GM18507 (cell line): ENCODE measurements at regions not wholly inside any gene's neighbourhood (a gene's known extent, or its start where the extent isn't known, plus 50 kb on each side); places are given as distances from the start of the nearest gene placed in this dataset.

Experiments used
- DNase-seq: peaks from one replicate; pipeline ENCODE4 v3.0.0; 2011; ENCODE audit warnings: low read depth; ENCODE audit not compliant: insufficient read length; ENCODE audit errors: extremely low spot score
- FAIRE-seq: peaks from 2 replicates; lab custom pipeline; 2011; peaks lifted over from hg19 to GRCh38; lab: Jason Lieb, UNC

DNA sequence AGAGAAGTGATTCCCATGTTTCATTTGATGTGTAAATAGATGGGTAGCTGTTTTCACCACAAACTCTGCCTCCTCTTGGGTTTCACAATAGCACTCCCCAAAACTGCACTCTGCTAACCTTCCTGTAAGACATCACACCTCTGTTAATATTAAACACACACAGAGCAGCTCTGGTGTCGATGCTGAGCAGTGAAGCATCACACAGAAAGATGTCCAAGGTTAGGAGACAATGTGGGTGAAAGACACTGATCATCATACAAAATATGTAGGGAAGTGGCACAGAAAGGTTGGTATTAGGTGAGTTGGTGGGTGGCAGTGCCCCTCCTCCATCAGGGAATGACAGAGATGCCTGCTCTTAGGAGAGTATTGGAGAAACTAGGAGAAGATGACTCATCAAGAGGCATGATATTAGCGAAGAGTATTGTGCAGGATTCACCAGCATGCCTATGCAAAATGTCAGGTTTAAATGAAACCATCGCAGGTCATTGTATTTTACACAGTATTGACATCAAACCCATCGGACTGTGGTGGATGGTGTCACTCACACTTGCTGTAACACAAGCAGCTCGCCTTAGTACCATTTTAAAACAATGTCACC, 199.7 kb downstream of the TBXT start:
- FAIRE-seq, result peak; percentile 71

DNA sequence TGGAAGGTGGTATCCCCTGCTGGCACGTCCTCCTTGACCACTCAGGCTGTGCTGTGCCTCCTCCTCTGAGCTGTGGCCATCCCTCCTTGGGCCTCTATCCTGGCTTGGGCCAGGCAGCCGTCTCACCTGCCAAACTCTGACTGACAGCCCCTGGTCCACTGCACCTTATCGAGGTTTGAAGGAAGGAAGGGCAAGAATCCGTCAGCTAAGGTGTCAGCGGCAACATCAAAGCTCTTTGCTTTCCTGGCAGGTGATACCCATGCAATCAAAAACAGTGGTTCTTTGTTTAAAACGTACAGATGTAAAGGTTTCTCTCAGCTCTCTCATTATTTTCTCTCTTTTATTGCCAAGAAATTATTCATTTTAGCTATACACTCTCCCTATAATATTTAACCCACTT, 203.9 kb downstream of the TBXT start:
- no peak for DNase-seq
- no peak for FAIRE-seq

More for the DNA sequence above, 199.7 kb downstream of the TBXT start:
- DNase-seq, result no peak

GRCh38 chr6:165962366-165962765, 205.3 kb downstream of the TBXT start:
- FAIRE-seq (no peak), DNase-seq (no peak)

DNA sequence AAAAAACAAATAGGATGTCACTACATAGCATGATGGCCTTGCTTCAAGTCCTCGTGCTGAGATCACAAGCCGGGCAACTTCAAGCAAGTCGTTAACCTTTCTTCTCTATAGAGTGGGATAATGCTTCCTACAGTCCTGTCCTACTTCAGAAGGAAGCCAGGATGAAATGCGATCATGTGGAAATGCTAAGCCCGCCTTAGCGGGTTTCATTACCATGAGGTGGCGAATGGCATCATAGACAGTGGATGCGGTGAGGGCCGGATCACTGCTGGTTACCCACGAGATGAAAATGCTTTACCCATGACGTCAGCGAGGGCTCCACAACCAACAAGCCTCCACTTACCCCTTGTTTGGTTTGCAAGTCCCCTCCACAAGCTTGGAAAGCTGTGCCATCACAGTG, 206.4 kb downstream of the TBXT start:
- no peak for DNase-seq
- FAIRE-seq, result no peak

DNA sequence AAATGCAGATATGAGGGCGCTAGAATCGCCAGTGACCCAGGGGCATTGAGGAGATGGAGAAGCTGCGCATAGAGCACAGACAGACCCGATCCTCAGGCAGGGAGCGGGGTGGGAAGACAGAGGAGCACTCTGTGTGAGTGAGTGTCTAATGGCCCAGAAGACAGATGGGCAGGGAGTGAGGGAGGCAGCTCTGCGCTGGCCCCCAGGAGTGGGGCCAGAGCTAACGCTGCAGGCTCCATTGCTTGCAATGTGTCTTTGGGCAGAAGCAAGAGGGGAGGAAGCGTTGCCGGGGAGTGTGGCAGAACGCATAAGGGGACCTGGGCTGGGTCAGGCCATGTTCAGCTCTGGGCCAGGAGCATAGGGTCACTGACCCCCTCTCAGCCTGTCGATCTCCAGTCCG, 207.0 kb downstream of the TBXT start:
- FAIRE-seq, result no peak

GRCh38 chr6:165959627-165960026, 208.0 kb downstream of the TBXT start:
- no peak for DNase-seq
- no peak for FAIRE-seq

More for the DNA sequence above, 207.0 kb downstream of the TBXT start:
- DNase-seq, result no peak

DNA sequence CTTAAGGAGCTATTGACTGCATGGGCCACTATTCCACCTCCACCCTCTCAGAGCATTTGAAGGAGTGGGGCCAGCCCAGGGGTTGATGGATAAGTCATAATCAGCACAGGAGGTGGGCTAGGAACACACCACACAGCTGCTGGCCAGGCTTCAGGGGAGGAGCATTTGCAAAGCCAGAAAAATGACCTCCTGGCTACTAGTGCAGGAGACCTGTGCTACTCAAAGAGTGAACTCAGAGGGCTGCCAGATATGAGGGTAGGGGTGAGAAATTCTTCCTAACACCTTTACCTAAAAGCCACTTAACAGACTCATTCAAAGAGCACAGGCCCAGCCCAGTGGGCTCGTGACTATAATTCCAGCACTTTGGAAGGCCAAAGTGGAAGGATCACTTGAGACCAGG, 210.8 kb downstream of the TBXT start:
- DNase-seq (no peak), FAIRE-seq (no peak)

DNA sequence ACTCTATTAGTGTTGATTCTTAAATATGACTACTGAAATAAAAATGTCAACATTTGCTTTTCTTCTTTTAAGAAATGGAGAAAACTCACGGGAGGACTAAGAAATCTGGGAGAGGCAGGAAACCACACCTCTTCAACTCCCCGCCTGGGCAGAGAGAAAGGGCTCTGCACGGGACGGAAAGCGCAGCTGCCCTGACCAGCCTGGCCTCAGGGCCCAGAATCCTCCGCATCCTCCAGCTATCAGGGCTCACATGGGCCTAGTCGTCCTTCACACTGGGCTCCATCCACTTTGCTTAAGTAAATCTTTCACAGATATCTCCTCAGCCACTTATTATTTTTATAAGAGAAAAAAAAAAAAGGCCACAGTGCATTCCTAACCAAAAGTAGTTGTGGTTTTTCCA, 215.1 kb downstream of the TBXT start:
- DNase-seq (no peak), FAIRE-seq (no peak)

DNA sequence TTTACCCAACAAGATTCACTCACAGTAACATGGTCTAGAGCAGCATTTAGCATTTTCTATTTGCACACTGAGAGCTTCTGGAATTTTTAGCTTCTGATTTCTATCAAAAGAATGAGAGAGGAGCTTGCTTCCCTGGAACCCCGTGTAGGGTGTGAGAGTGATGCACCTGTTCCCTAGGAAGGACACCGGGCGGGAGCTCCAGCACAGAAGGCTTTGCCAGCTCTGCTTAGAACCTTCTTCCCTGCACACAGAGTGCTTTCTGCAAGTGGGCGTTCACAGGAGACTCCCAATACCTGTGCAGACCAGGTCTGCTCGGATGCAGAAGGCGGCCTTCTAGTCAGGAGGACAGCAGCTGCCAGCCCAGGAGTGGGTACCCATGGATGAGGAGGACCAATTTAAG, 217.3 kb downstream of the TBXT start:
- FAIRE-seq (no peak), DNase-seq (no peak)

GRCh38 chr6:165949324-165949723, 218.3 kb downstream of the TBXT start:
- DNase-seq (no peak), FAIRE-seq (no peak)

GRCh38 chr6:165944002-165944466, 223.6 kb downstream of the TBXT start:
- DNase-seq (no peak), FAIRE-seq (no peak)

DNA sequence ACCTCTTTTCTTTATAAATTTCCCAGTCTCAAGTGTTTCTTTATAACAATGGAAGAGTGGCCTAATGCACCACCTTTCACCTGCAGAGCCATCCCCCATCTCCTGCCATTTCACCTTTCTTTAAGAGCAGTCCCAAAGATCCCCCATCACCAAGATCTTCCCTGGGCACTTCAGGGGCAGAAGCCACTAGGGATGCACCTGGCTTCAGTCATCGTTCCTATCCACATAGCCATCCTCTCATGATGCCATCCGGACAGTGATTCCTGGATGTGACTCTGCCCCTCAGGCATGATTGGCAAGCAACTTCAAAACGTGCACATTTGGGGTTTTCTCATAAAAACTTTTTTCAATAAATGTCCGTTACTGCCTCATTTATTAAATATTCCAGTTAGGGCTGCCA, 225.9 kb downstream of the TBXT start:
- FAIRE-seq, result no peak
- DNase-seq, result no peak

DNA sequence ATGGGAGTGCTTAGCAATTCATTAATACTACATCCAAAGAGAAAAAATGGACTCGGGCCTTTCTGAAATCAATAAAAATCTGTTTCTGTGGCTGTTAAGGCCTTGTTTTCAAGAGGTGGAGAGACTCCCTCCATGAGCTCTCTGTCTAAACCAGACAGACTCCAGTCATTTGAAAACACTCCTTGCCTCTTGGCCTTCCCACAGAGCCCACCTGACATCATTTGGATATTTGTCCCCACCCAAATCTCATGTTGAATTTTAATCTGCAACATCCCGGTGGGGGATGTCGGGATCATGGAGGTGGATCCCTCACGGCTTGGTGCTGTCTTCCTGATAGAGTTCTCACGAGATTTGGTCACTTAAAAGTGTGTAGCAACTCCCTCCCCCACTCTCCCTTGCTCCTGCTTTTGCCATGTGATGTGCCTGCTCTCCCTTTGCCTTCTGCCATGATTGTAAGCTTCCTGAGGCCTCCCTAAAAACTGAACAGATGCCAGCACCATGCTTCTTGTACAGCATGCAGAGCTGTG, 226.3 kb downstream of the TBXT start:
- DNase-seq (no peak), FAIRE-seq (no peak)

DNA sequence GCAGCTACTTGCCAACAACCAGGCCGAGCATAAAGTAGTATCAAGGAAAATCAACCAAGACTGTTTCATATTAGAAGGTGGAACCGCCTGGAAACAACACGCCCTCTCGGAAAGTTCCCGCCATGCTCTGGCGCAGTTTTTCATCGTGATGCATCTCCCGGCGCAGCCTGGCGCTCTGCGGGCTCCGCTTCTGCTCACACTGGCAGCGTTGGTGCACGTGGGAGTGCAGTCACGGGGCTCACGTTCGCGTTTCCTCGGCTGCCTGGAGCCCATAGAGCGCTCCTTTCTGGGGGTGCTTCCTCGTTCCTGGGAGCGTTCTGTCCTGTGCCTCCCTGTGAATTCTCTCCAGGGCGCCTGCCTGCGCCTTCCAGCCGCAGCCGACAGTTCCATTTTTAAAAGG, 227.3 kb downstream of the TBXT start:
- FAIRE-seq (no peak), DNase-seq (no peak)

DNA sequence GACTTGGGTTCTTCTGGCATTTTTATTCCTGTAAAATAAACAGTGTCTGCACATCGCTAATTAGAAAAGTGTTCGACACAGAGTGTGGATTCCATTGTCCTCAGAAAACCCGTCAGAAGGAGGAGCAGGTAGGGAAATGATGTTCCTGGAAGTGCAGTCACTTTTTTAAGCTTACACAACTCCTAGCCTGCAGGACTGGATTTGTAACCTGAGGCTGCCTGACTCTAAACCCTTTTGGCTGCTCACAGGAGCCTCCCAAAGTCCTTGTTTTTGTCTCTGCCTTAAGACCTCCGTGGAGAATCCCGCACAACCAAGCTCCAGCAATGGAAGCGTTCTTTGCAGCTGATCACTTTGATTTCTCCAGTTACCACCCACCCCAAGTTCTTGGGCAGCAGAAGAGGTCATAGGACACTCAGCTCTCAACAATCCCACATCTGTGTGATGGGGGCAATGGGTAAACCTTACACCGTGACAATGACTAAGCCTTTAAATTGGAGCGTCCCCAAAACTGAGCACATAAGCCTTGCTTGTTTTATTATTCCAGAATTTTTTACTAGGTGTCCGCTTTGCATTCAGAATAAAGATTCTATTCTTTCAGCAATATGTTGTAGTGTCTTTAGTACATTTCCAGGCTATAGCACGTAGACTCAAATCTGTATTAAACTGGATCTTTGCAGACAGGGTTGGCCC, 227.9 kb downstream of the TBXT start:
- DNase-seq (no peak), FAIRE-seq (no peak)

DNA sequence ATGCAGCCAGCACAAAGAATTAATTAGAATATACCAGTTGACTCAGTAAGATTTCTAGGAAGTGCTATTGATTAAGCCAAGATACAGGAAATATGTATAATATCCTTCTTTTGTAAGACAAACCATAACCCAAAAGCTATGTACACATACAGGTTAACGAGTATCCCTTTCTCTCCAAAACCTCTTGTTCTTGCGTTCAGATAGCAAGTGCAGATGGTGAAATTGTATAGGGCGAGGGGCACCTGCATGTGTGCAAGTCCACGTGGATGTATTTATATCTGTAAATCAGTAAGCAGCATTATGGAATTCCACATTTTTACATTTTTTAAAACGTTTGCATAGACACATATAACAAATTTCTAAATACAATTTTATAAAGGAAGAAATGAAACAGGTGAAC, 228.6 kb downstream of the TBXT start:
- FAIRE-seq, result no peak

GRCh38 chr6:165937564-165938358, 229.9 kb downstream of the TBXT start:
- FAIRE-seq (no peak), DNase-seq (no peak)

More for the DNA sequence above, 228.6 kb downstream of the TBXT start:
- DNase-seq, result no peak

GRCh38 chr6:165936660-165937059, 231.0 kb downstream of the TBXT start:
- no peak for DNase-seq
- FAIRE-seq, result no peak

GRCh38 chr6:165936096-165936495, 231.6 kb downstream of the TBXT start:
- no peak for DNase-seq
- FAIRE-seq, result no peak

DNA sequence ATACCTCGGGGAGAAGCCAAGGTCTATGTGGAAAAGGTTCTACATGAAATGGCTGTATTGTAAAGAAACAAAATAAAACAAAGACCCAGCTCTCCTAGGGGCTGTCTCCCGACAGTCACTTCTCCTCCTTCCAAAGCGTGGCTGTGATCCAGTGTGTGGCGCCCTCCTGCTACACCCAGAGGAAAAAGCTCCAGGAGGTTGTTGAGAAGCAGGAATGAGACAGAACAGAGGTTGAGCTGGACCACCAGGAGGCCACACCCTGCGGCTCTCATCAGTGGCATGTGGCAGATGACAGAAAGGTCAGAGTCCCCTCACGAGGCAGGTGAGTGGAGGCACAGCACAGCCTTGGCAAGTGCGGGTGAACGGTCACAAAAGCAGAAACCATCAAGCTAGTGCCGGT, 236.0 kb downstream of the TBXT start:
- DNase-seq (no peak), FAIRE-seq (no peak)
